BE2C (cell line): ENCODE measurements at regions not wholly inside any gene's neighbourhood (a gene's known extent, or its start where the extent isn't known, plus 50 kb on each side); places are given as distances from the start of the nearest gene placed in this dataset.

Source experiments
- DNase-seq: peaks from one replicate; pipeline ENCODE4 v3.0.0-alpha.2; 2020
- H3K27me3 ChIP-seq: fragments of 250-450 bp; sonication (Bioruptor Pico); 2 replicates; pipeline ENCODE4 v1.5.1; 2020; ENCODE audit warnings: mild to moderate bottlenecking
- H3K36me3 ChIP-seq: fragments of 250-450 bp; sonication (Bioruptor Pico); 2 replicates; pipeline ENCODE4 v1.5.1; 2020; ENCODE audit warnings: mild to moderate bottlenecking
- H3K4me1 ChIP-seq: fragments of 250-450 bp; sonication (Bioruptor Pico); 2 replicates; pipeline ENCODE4 v1.5.1; 2020
- H3K4me3 ChIP-seq: 2 replicates; pipeline ENCODE4 v1.5.1; 2011; ENCODE audit warnings: low read depth, low read length
- H3K9me3 ChIP-seq: fragments of 250-450 bp; sonication (Bioruptor Pico); 2 replicates; pipeline ENCODE4 v1.5.1; 2020
- CTCF ChIP-seq: IDR thresholded peaks from 2 replicates; pipeline ENCODE4 v1.5.1; 2012; ENCODE audit warnings: mild to moderate bottlenecking, low read depth, low read length

GRCh38 chr6:55009131-55009530 lies 162.6 kb downstream of the FAM83B start:
- Histone ChIP-seq H3K4me1 (no peaks in the 10 kb centered on the region), H3K4me3 (no peak overlapping the region), H3K9me3 (no peaks in the 10 kb centered on the region; the same call in 1 of the 2 replicates), H3K27me3 (no peaks in the 10 kb centered on the region), H3K36me3 (no peaks in the 10 kb centered on the region)
- TF ChIP-seq CTCF, result no peak
- DNase-seq, result no peak

- DNase-seq, result no peak
- no peaks in the 10 kb centered on the region for H3K4me1 ChIP-seq
Measured at GRCh38 chr6:55011034-55011433, 163.3 kb upstream of the HCRTR2 start.

GRCh38 chr6:55012454-55012853 lies 161.9 kb upstream of the HCRTR2 start:
- Histone ChIP-seq H3K9me3 (no peaks in the 10 kb centered on the region; the same call in 1 of the 2 replicates), H3K36me3 (no peaks in the 10 kb centered on the region), H3K27me3 (no peaks in the 10 kb centered on the region), H3K4me3 (no peak overlapping the region), H3K4me1 (no peaks in the 10 kb centered on the region)
- no peak for TF ChIP-seq CTCF
- no peak for DNase-seq

More at GRCh38 chr6:55011034-55011433, 163.3 kb upstream of the HCRTR2 start:
- H3K4me3 ChIP-seq, result no peak overlapping the region
- no peaks in the 10 kb centered on the region; the same call in 1 of the 2 replicates for H3K9me3 ChIP-seq
- no peaks in the 10 kb centered on the region for H3K36me3 ChIP-seq
- H3K27me3 ChIP-seq, result no peaks in the 10 kb centered on the region
- TF ChIP-seq CTCF, result no peak

GRCh38 chr6:55014321-55015088 lies 159.8 kb upstream of the HCRTR2 start:
- Histone ChIP-seq H3K36me3 (no peaks in the 10 kb centered on the region), H3K9me3 (no peaks in the 10 kb centered on the region; the same call in 1 of the 2 replicates), H3K4me1 (no peaks in the 10 kb centered on the region), H3K4me3 (no peak overlapping the region), H3K27me3 (no peaks in the 10 kb centered on the region)
- no peak for TF ChIP-seq CTCF
- DNase-seq, result no peak

- Histone ChIP-seq H3K36me3 (no peaks in the 10 kb centered on the region), H3K9me3 (no peaks in the 10 kb centered on the region; the same call in 1 of the 2 replicates), H3K4me3 (no peak overlapping the region), H3K4me1 (no peaks in the 10 kb centered on the region), H3K27me3 (no peaks in the 10 kb centered on the region)
- TF ChIP-seq CTCF, result no peak
- no peak for DNase-seq
Measured at GRCh38 chr6:55016261-55016660, 158.1 kb upstream of the HCRTR2 start.

- Histone ChIP-seq H3K36me3 (no peaks in the 10 kb centered on the region), H3K9me3 (no peaks in the 10 kb centered on the region; the same call in 1 of the 2 replicates), H3K4me1 (no peaks in the 10 kb centered on the region), H3K4me3 (no peak overlapping the region), H3K27me3 (no peaks in the 10 kb centered on the region)
- DNase-seq, result no peak
- TF ChIP-seq CTCF, result no peak
Measured at GRCh38 chr6:55017555-55018300, 156.6 kb upstream of the HCRTR2 start.
